Upper lobe of left lung (tissue), 6 donors: ENCODE measurements at regions not wholly inside any gene's neighbourhood (a gene's known extent, or its start where the extent isn't known, plus 50 kb on each side); places are given as distances from the start of the nearest gene placed in this dataset.

Experiments
- ATAC-seq, 2 donors: fragments of 200-7000 bp; cut with Tn5 transposase; one replicate each; pipeline ENCODE4 v1.9.1; 2022; ENCODE audit warnings: mild to moderate bottlenecking in 2 of 2, moderate library complexity in 2 of 2; ENCODE audit not compliant: low FRiP score in 2 of 2
- DNase-seq, 2 donors: peaks; one replicate each; pipeline ENCODE4 v3.0.0-alpha.2; 2019 to 2020
- H3K27ac ChIP-seq, 4 donors: fragments of 200-600 bp; sonication (generic); one replicate each; pipeline ENCODE4 v1.5.1; 2016 to 2019
- H3K27me3 ChIP-seq, 4 donors: fragments of 200-600 bp; sonication (generic); one replicate each; pipeline ENCODE4 v1.5.1; 2017 to 2019
- H3K36me3 ChIP-seq, 4 donors: fragments of 200-600 bp; sonication (generic); one replicate each; pipeline ENCODE4 v1.5.1; 2016 to 2019
- H3K4me1 ChIP-seq, 4 donors: fragments of 200-600 bp; sonication (generic); one replicate each; pipeline ENCODE4 v1.5.1; 2018 to 2019
- H3K4me3 ChIP-seq, 4 donors: fragments of 200-600 bp; sonication (generic); one replicate each; pipeline ENCODE4 v1.5.1; 2017 to 2019; ENCODE audit warnings: mild to moderate bottlenecking in 2 of 4, moderate library complexity in 1 of 4
- H3K9me3 ChIP-seq, 4 donors: fragments of 200-600 bp; sonication (generic); one replicate each; pipeline ENCODE4 v1.5.1; 2018 to 2019
- CTCF ChIP-seq, 6 experiments: fragments of 450-650 bp in 4 of 6; fragments of 200-600 bp in 2 of 6; sonication (generic) in 2 of 6; IDR thresholded peaks; one replicate each; pipeline ENCODE4 v1.5.1; 2016 to 2019; ENCODE audit warnings: antibody characterized with exemption in 6 of 6
- EP300 ChIP-seq, 4 donors: sonication (generic); formaldehyde crosslinking; IDR thresholded peaks; one replicate each; pipeline ENCODE4 v1.5.1; 2017; ENCODE audit warnings: antibody characterized with exemption in 4 of 4, control low read depth in 2 of 4
- POLR2A ChIP-seq, 4 donors: fragments of 450-650 bp; IDR thresholded peaks; one replicate each; pipeline ENCODE4 v1.5.1; 2016 to 2017; ENCODE audit warnings: antibody characterized with exemption in 4 of 4, mild to moderate bottlenecking in 2 of 4
- POLR2AphosphoS5 ChIP-seq, 2 donors: sonication (generic); formaldehyde crosslinking; IDR thresholded peaks; one replicate each; pipeline ENCODE4 v1.5.1; 2017; ENCODE audit warnings: antibody characterized with exemption in 2 of 2
- WGBS, 2 donors: methylation state at CpG; one replicate each; pipeline ENCODE4 v1.1.5; 2017 to 2018; 5-methylcytosine and 5-hydroxymethylcytosine counted together
- donor health status: DM: no; HTN: no; CAD: no; lungs with moderate emphysema.
- donor health status: DM: no; HTN: yes; CAD: no; lungs with severe emphysema.

GRCh38 chr4:15237648-15238230 lies 190.1 kb upstream of the C1QTNF7 start:
- no peak for TF ChIP-seq CTCF (IDR thresholded peaks at IDR 0.05)
- TF ChIP-seq POLR2A (IDR thresholded peaks at IDR 0.05) = no peak
- TF ChIP-seq EP300 (IDR thresholded peaks at IDR 0.05) = no peak
- TF ChIP-seq POLR2AphosphoS5 (IDR thresholded peaks at IDR 0.05) = no peak
- H3K9me3 ChIP-seq = no peaks in the 10 kb centered on the region
- no peak overlapping the region for H3K27ac ChIP-seq
- H3K36me3 ChIP-seq = no peaks in the 10 kb centered on the region
- 64 to 80% methylated on average over 3 of the region's 3 CpGs for WGBS, 2 donors
- ATAC-seq (no peak), DNase-seq (no peak)
- no peak overlapping the region for H3K4me3 ChIP-seq
- H3K27me3 ChIP-seq = no peaks in the 10 kb centered on the region
- H3K4me1 ChIP-seq = peaks cover 0 to 14% (median 9%) of the 10 kb centered on the region in 4 donors

- peak in 1 of 2 donors; percentile 37 for DNase-seq
- peak; percentile 73 to 78 for ATAC-seq
- Histone ChIP-seq H3K36me3 (no peaks in the 10 kb centered on the region), H3K27me3 (no peaks in the 10 kb centered on the region), H3K4me1 (peaks cover 0 to 6% (median 3%) of the 10 kb centered on the region in 4 donors), H3K4me3 (no peak overlapping the region), H3K27ac (no peak overlapping the region), H3K9me3 (no peaks in the 10 kb centered on the region)
- TF ChIP-seq CTCF (IDR thresholded peaks at IDR 0.05) = peak; percentile 26 to 74 (median 48)
- TF ChIP-seq POLR2AphosphoS5 (IDR thresholded peaks at IDR 0.05) = no peak
- whole genome bisulfite sequencing, 2 donors = 19 to 21% methylated on average over 3 of the region's 3 CpGs
Observed at GRCh38 chr4:15238720-15239119, 189.1 kb upstream of the C1QTNF7 start.

- ATAC-seq (peak in 1 of 2 donors; percentile 65), DNase-seq (no peak)
- no peak for TF ChIP-seq CTCF (IDR thresholded peaks at IDR 0.05)
- no peak for TF ChIP-seq POLR2AphosphoS5 (IDR thresholded peaks at IDR 0.05)
- TF ChIP-seq EP300 (IDR thresholded peaks at IDR 0.05) = no peak
- no peak for TF ChIP-seq POLR2A (IDR thresholded peaks at IDR 0.05)
- Histone ChIP-seq H3K4me3 (no peak overlapping the region), H3K27me3 (no peaks in the 10 kb centered on the region), H3K4me1 (peaks cover 0 to 4% (median 0%) of the 10 kb centered on the region in 4 donors), H3K9me3 (no peaks in the 10 kb centered on the region), H3K36me3 (no peaks in the 10 kb centered on the region), H3K27ac (no peak overlapping the region)
- WGBS, 2 donors = 66 to 75% methylated on average over 4 of the region's 4 CpGs
Observed at GRCh38 chr4:15239866-15240265, 188.0 kb upstream of the C1QTNF7 start.

- ATAC-seq (no peak), DNase-seq (no peak)
- H3K4me3 ChIP-seq = no peak overlapping the region
- TF ChIP-seq CTCF (IDR thresholded peaks at IDR 0.05) = no peak
- TF ChIP-seq EP300 (IDR thresholded peaks at IDR 0.05) = no peak
- no peak for TF ChIP-seq POLR2A (IDR thresholded peaks at IDR 0.05)
- no peak for TF ChIP-seq POLR2AphosphoS5 (IDR thresholded peaks at IDR 0.05)
- no peaks in the 10 kb centered on the region for H3K9me3 ChIP-seq
- H3K4me1 ChIP-seq = peaks cover 0 to 4% (median 0%) of the 10 kb centered on the region in 4 donors
- H3K36me3 ChIP-seq = no peaks in the 10 kb centered on the region
- no peak overlapping the region for H3K27ac ChIP-seq
- 68 to 72% methylated on average over 3 of the region's 3 CpGs for WGBS, 2 donors
- H3K27me3 ChIP-seq = no peaks in the 10 kb centered on the region
Observed at GRCh38 chr4:15240764-15241163, 187.1 kb upstream of the C1QTNF7 start.

- H3K9me3 ChIP-seq = no peaks in the 10 kb centered on the region
- DNase-seq (no peak), ATAC-seq (no peak)
- no peak overlapping the region for H3K4me3 ChIP-seq
- H3K27me3 ChIP-seq = no peaks in the 10 kb centered on the region
- H3K27ac ChIP-seq = no peak overlapping the region
- 80 to 89% methylated on average over 1 of the region's 1 CpG for WGBS, 2 donors
- H3K4me1 ChIP-seq = no peaks in the 10 kb centered on the region
- H3K36me3 ChIP-seq = no peaks in the 10 kb centered on the region
- no peak for TF ChIP-seq CTCF (IDR thresholded peaks at IDR 0.05)
- TF ChIP-seq EP300 (IDR thresholded peaks at IDR 0.05) = no peak
- TF ChIP-seq POLR2A (IDR thresholded peaks at IDR 0.05) = no peak
- no peak for TF ChIP-seq POLR2AphosphoS5 (IDR thresholded peaks at IDR 0.05)
Observed at GRCh38 chr4:15242021-15242420, 185.8 kb upstream of the C1QTNF7 start.
